OCI-LY3 (cell line): ENCODE measurements at regions not wholly inside any gene's neighbourhood (a gene's known extent, or its start where the extent isn't known, plus 50 kb on each side); places are given as distances from the start of the nearest gene placed in this dataset.

ENCODE experiments used
- H2AFZ ChIP-seq: fragments of 200-600, 300-600 bp; shearing (Covaris generic); 2 replicates; pipeline ENCODE4 v1.6.0; 2014; ENCODE audit warnings: antibody characterized with exemption, low read depth, low read length
- H3K27ac ChIP-seq: fragments of 200-600, 300-600 bp; sonication (generic); 2 replicates; pipeline ENCODE4 v1.5.1; 2014; ENCODE audit warnings: mild to moderate bottlenecking, low read length, moderate library complexity, mixed read lengths
- H3K27me3 ChIP-seq: fragments of 200-600, 300-600 bp; sonication (generic); 2 replicates; pipeline ENCODE4 v1.6.1; 2014; ENCODE audit warnings: low read depth, low read length, mixed read lengths
- H3K36me3 ChIP-seq: fragments of 200-600, 300-600 bp; sonication (generic); replicated peaks from 2 replicates; pipeline ENCODE3; 2014; ENCODE audit warnings: low read depth, low read length, mixed read lengths
- H3K4me1 ChIP-seq: fragments of 300-600, 200-600 bp; sonication (generic); 2 replicates; pipeline ENCODE4 v1.6.1; 2014; ENCODE audit warnings: low read length, mixed read lengths
- H3K4me2 ChIP-seq: fragments of 200-600, 300-600 bp; sonication (generic); 2 replicates; pipeline ENCODE4 v1.6.1; 2014; ENCODE audit warnings: low read length, mixed read lengths
- H3K4me3 ChIP-seq: fragments of 300-600, 200-600 bp; sonication (generic); 2 replicates; pipeline ENCODE4 v1.5.1; 2014; ENCODE audit warnings: antibody characterized with exemption, mild to moderate bottlenecking, low read length, moderate library complexity
- H3K79me2 ChIP-seq: fragments of 300-600, 200-600 bp; shearing (Covaris generic); 2 replicates; pipeline ENCODE4 v1.6.1; 2014; ENCODE audit warnings: mild to moderate bottlenecking, low read length, mixed read lengths
- H3K9ac ChIP-seq: fragments of 300-600, 200-600 bp; shearing (Covaris generic); 2 replicates; pipeline ENCODE4 v1.6.0; 2014; ENCODE audit warnings: mild to moderate bottlenecking, low read length, moderate library complexity
- H3K9me3 ChIP-seq: fragments of 200-600, 300-600 bp; shearing (Covaris generic); 2 replicates; pipeline ENCODE4 v1.6.1; 2014; ENCODE audit warnings: low read length, mixed read lengths; ENCODE audit not compliant: insufficient read depth
- H4K20me1 ChIP-seq: fragments of 200-600, 300-600 bp; sonication (generic); 2 replicates; pipeline ENCODE4 v1.6.1; 2016; ENCODE audit warnings: low read length, mixed read lengths; ENCODE audit not compliant: insufficient read depth
- EZH2phosphoT487 ChIP-seq: fragments of 200-600 bp; shearing (Covaris generic); IDR thresholded peaks from 2 replicates; pipeline ENCODE4 v1.6.1; 2018; ENCODE audit warnings: antibody characterized with exemption, mixed run types, low read depth
- TF ChIP-seq, protein P1 (sequence below): fragments of 200-600, 300-600 bp; sonication (generic); IDR thresholded peaks from 2 replicates; pipeline ENCODE4 v1.5.1; 2014; ENCODE audit warnings: antibody characterized with exemption, low read length, low read depth

- Histone ChIP-seq H4K20me1 (no peaks in the 10 kb centered on the region), H3K79me2 (no peaks in the 10 kb centered on the region), H3K9me3 (no peaks in the 10 kb centered on the region), H3K4me1 (peaks cover 7% of the 10 kb centered on the region), H3K27ac (no peak overlapping the region), H3K27me3 (no peaks in the 10 kb centered on the region), H3K9ac (no peak overlapping the region), H3K4me3 (no peak overlapping the region), H3K4me2 (no peak overlapping the region), H2AFZ (no peak overlapping the region), H3K36me3 (no peaks in the 10 kb centered on the region)
- TF ChIP-seq, protein P1, sequence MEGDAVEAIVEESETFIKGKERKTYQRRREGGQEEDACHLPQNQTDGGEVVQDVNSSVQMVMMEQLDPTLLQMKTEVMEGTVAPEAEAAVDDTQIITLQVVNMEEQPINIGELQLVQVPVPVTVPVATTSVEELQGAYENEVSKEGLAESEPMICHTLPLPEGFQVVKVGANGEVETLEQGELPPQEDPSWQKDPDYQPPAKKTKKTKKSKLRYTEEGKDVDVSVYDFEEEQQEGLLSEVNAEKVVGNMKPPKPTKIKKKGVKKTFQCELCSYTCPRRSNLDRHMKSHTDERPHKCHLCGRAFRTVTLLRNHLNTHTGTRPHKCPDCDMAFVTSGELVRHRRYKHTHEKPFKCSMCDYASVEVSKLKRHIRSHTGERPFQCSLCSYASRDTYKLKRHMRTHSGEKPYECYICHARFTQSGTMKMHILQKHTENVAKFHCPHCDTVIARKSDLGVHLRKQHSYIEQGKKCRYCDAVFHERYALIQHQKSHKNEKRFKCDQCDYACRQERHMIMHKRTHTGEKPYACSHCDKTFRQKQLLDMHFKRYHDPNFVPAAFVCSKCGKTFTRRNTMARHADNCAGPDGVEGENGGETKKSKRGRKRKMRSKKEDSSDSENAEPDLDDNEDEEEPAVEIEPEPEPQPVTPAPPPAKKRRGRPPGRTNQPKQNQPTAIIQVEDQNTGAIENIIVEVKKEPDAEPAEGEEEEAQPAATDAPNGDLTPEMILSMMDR = no peak
- no peak for TF ChIP-seq EZH2phosphoT487
Observed at GRCh38 chr5:24854350-24854749, 209.6 kb upstream of the CDH10 start.

- H3K4me1 ChIP-seq = no peaks in the 10 kb centered on the region
- H4K20me1 ChIP-seq = no peaks in the 10 kb centered on the region
- H3K36me3 ChIP-seq = no peaks in the 10 kb centered on the region
- TF ChIP-seq, protein P1 = no peak
- no peak for TF ChIP-seq EZH2phosphoT487
- no peak overlapping the region for H3K9ac ChIP-seq
- no peak overlapping the region for H3K27ac ChIP-seq
- no peaks in the 10 kb centered on the region for H3K27me3 ChIP-seq
- no peaks in the 10 kb centered on the region for H3K79me2 ChIP-seq
- no peak overlapping the region for H3K4me2 ChIP-seq
- H3K4me3 ChIP-seq = no peak overlapping the region
- H3K9me3 ChIP-seq = no peaks in the 10 kb centered on the region
- no peak overlapping the region for H2AFZ ChIP-seq
Observed at GRCh38 chr5:24850926-24851486, 206.2 kb upstream of the CDH10 start.

DNA sequence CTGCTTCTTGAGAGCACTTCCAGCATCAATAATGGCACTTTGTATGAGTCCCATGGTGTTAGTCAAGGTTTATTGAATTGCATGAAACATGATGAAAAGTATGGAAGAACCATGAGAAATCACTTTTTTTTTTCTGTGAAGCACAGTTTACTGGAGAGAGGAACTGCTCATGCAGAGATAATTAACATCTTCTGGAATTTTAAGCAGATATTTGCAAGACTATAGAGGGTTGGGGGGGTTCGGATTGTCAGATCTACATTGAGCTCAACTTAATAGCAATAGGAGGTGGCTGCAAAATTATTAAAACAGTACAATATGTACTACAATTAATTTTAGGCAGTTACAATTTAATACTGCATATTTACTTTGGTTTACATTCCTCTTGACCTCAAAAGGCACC lies 204.4 kb upstream of the CDH10 start:
- H3K27ac ChIP-seq = no peak overlapping the region
- TF ChIP-seq, protein P1 = no peak
- TF ChIP-seq EZH2phosphoT487 = no peak
- H3K4me2 ChIP-seq = no peak overlapping the region
- no peaks in the 10 kb centered on the region for H3K36me3 ChIP-seq
- no peaks in the 10 kb centered on the region for H3K9me3 ChIP-seq
- H3K9ac ChIP-seq = no peak overlapping the region
- no peaks in the 10 kb centered on the region for H3K4me1 ChIP-seq
- H3K27me3 ChIP-seq = no peaks in the 10 kb centered on the region
- H4K20me1 ChIP-seq = no peaks in the 10 kb centered on the region
- H3K4me3 ChIP-seq = no peak overlapping the region
- H3K79me2 ChIP-seq = no peaks in the 10 kb centered on the region
- no peak overlapping the region for H2AFZ ChIP-seq

GRCh38 chr5:24831989-24832388 lies 187.2 kb upstream of the CDH10 start:
- Histone ChIP-seq H3K36me3 (no peaks in the 10 kb centered on the region), H3K4me2 (no peak overlapping the region), H3K4me1 (no peaks in the 10 kb centered on the region), H3K79me2 (no peaks in the 10 kb centered on the region), H3K27ac (no peak overlapping the region), H3K27me3 (no peaks in the 10 kb centered on the region), H3K9ac (no peak overlapping the region), H4K20me1 (no peaks in the 10 kb centered on the region), H3K4me3 (no peak overlapping the region), H3K9me3 (no peaks in the 10 kb centered on the region), H2AFZ (no peak overlapping the region)
- TF ChIP-seq EZH2phosphoT487 = no peak
- TF ChIP-seq, protein P1 = no peak
